ENCODE measurements at regions not wholly inside any gene's neighbourhood (a gene's known extent, or its start where the extent isn't known, plus 50 kb on each side); places are given as distances from the start of the nearest gene placed in this dataset.
A peak's percentile ranks its signal among the peaks of the same experiment; 100 is the strongest.

GRCh38 chr7:81068-81925 is 111.1 kb upstream of the FAM20C start:
- Mint-ChIP-seq H3K36me3 (no peaks in the 10 kb centered on the region), H3K9me3 (peaks cover 0 to under 1% (median 0%) of the 10 kb centered on the region in 6 donors), H3K27ac (no peak overlapping the region), H3K4me3 (no peak overlapping the region), H3K4me1 (no peaks in the 10 kb centered on the region), H3K27me3 (ENCODE audit: low read depth in 3 of 3) (peaks cover 0 to 5% (median 3%) of the 10 kb centered on the region in 3 donors)
- no peak for DNase-seq

GRCh38 chr7:81926-82756 is 110.2 kb upstream of the FAM20C start:
- Mint-ChIP-seq H3K27ac (peak overlapping the region in 1 of 6 donors; percentile 26), H3K9me3 (peaks cover 0 to 1% (median 0%) of the 10 kb centered on the region in 6 donors), H3K36me3 (no peaks in the 10 kb centered on the region), H3K27me3 (ENCODE audit: low read depth in 3 of 3) (peaks cover 0 to 5% (median 3%) of the 10 kb centered on the region in 3 donors), H3K4me3 (no peak overlapping the region), H3K4me1 (no peaks in the 10 kb centered on the region)
- no peak for DNase-seq

GRCh38 chr7:82757-83155 is 109.6 kb upstream of the FAM20C start:
- Mint-ChIP-seq H3K27me3 (ENCODE audit: low read depth in 3 of 3) (peaks cover 0 to 5% (median 3%) of the 10 kb centered on the region in 3 donors), H3K9me3 (peaks cover 0 to 1% (median 0%) of the 10 kb centered on the region in 6 donors)

GRCh38 chr7:83441-83840 is 108.9 kb upstream of the FAM20C start:
- Mint-ChIP-seq H3K4me1 (no peaks in the 10 kb centered on the region), H3K4me3 (no peak overlapping the region), H3K27me3 (ENCODE audit: low read depth in 3 of 3) (peaks cover 1 to 5% (median 3%) of the 10 kb centered on the region in 3 donors), H3K9me3 (peaks cover 0 to 1% (median 0%) of the 10 kb centered on the region in 6 donors), H3K36me3 (no peaks in the 10 kb centered on the region), H3K27ac (no peak overlapping the region)
- no peak for DNase-seq

More at GRCh38 chr7:82757-83155, 109.6 kb upstream of the FAM20C start:
- Mint-ChIP-seq H3K27ac (no peak overlapping the region), H3K36me3 (no peaks in the 10 kb centered on the region), H3K4me1 (no peaks in the 10 kb centered on the region), H3K4me3 (no peak overlapping the region)
- no peak for DNase-seq

GRCh38 chr7:83861-84632 is 108.3 kb upstream of the FAM20C start:
- Mint-ChIP-seq H3K27me3 (ENCODE audit: low read depth in 3 of 3) (peaks cover 1 to 5% (median 3%) of the 10 kb centered on the region in 3 donors), H3K36me3 (no peaks in the 10 kb centered on the region), H3K4me1 (peaks cover 3 to 4% of the 10 kb centered on the region in 2 donors), H3K9me3 (peaks cover 0 to 1% (median 0%) of the 10 kb centered on the region in 6 donors), H3K4me3 (no peak overlapping the region), H3K27ac (no peak overlapping the region)
- DNase-seq: no peak

- Mint-ChIP-seq H3K4me3 (no peak overlapping the region), H3K27me3 (ENCODE audit: low read depth in 3 of 3) (peaks cover 1 to 5% (median 3%) of the 10 kb centered on the region in 3 donors), H3K4me1 (peaks cover 6 to 7% of the 10 kb centered on the region in 2 donors), H3K27ac (no peak overlapping the region), H3K36me3 (no peaks in the 10 kb centered on the region), H3K9me3 (peaks cover 0 to 1% (median 0%) of the 10 kb centered on the region in 6 donors)
- no peak for DNase-seq
Observed at GRCh38 chr7:84633-85020, 107.7 kb upstream of the FAM20C start.

- Mint-ChIP-seq H3K27me3 (ENCODE audit: low read depth in 3 of 3) (peaks cover 1 to 5% (median 3%) of the 10 kb centered on the region in 3 donors), H3K4me1 (peaks cover 9 to 13% of the 10 kb centered on the region in 2 donors), H3K9me3 (peaks cover 0 to 1% (median 0%) of the 10 kb centered on the region in 6 donors), H3K27ac (no peak overlapping the region), H3K36me3 (no peaks in the 10 kb centered on the region), H3K4me3 (no peak overlapping the region)
- no peak for DNase-seq
Observed at GRCh38 chr7:85074-85882, 107.1 kb upstream of the FAM20C start.

- DNase-seq: no peak
- Mint-ChIP-seq H3K36me3 (no peaks in the 10 kb centered on the region), H3K9me3 (peaks cover 0 to 1% (median 0%) of the 10 kb centered on the region in 6 donors), H3K4me3 (no peak overlapping the region), H3K27ac (no peak overlapping the region), H3K4me1 (peaks cover 14 to 17% of the 10 kb centered on the region in 2 donors), H3K27me3 (ENCODE audit: low read depth in 3 of 3) (peaks cover 0 to 5% (median 1%) of the 10 kb centered on the region in 3 donors)
Observed at GRCh38 chr7:85883-86515, 106.4 kb upstream of the FAM20C start.

- Mint-ChIP-seq H3K4me3 (no peak overlapping the region), H3K27me3 (ENCODE audit: low read depth in 3 of 3) (peaks cover 0 to 4% (median 1%) of the 10 kb centered on the region in 3 donors), H3K27ac (no peak overlapping the region), H3K36me3 (no peaks in the 10 kb centered on the region), H3K4me1 (peaks cover 14 to 17% of the 10 kb centered on the region in 2 donors), H3K9me3 (peaks cover 0 to 1% (median 0%) of the 10 kb centered on the region in 6 donors)
- no peak for DNase-seq
Observed at GRCh38 chr7:86629-87028, 105.7 kb upstream of the FAM20C start.

- Mint-ChIP-seq H3K27me3 (ENCODE audit: low read depth in 3 of 3) (peaks cover 0 to 4% (median 1%) of the 10 kb centered on the region in 3 donors), H3K4me3 (no peak overlapping the region), H3K36me3 (no peaks in the 10 kb centered on the region), H3K4me1 (peaks cover 14 to 17% of the 10 kb centered on the region in 2 donors), H3K9me3 (peaks cover 0 to 1% (median 0%) of the 10 kb centered on the region in 6 donors), H3K27ac (no peak overlapping the region)
- no peak for DNase-seq
Observed at GRCh38 chr7:87047-87446, 105.3 kb upstream of the FAM20C start.

GRCh38 chr7:87671-88070 is 104.7 kb upstream of the FAM20C start:
- Mint-ChIP-seq H3K4me1 (peaks cover 14 to 17% of the 10 kb centered on the region in 2 donors), H3K36me3 (no peaks in the 10 kb centered on the region), H3K27ac (no peak overlapping the region), H3K4me3 (no peak overlapping the region), H3K9me3 (peaks cover 0 to 1% (median 0%) of the 10 kb centered on the region in 6 donors), H3K27me3 (ENCODE audit: low read depth in 3 of 3) (peaks cover 0 to 6% (median 1%) of the 10 kb centered on the region in 3 donors)
- DNase-seq: no peak
